CD4-positive, alpha-beta T cell (primary cell): ENCODE measurements at regions not wholly inside any gene's neighbourhood (a gene's known extent, or its start where the extent isn't known, plus 50 kb on each side); places are given as distances from the start of the nearest gene placed in this dataset.

Experiments used
- ATAC-seq: fragments of 200-7000 bp; cut with Tn5 transposase; one replicate; pipeline ENCODE4 v1.10.0; 2022; ENCODE audit warnings: mild to moderate bottlenecking; ENCODE audit not compliant: poor library complexity
- CTCF ChIA-PET: fragments of 350-600 bp; sonication (Branson Sonifier 250); formaldehyde crosslinking; loops from one replicate; lab custom pipeline; 2021; ENCODE audit warnings: antibody characterized with exemption, inconsistent platforms; lab: Charles Lee
- POLR2A ChIA-PET: fragments of 350-600 bp; sonication (Branson Sonifier 250); formaldehyde crosslinking; loops from one replicate; lab custom pipeline; 2021; ENCODE audit warnings: antibody characterized with exemption, inconsistent platforms; lab: Charles Lee
- DNase-seq, 14 experiments: peaks; one replicate each; pipeline ENCODE4 v3.0.0-alpha.2; 2013 to 2020; ENCODE audit warnings: mixed read lengths in 2 of 14
- H3K27ac ChIP-seq, 2 donors: one replicate each; pipeline versions ENCODE4 v1.5.1 to v1.7.0; 2013; ENCODE audit warnings: low read length in 2 of 2, low read depth in 1 of 2, mild to moderate bottlenecking in 1 of 2
- H3K27me3 ChIP-seq, 2 experiments: 1 replicate in 1 of 2; 2 replicates in 1 of 2; pipeline versions ENCODE4 v1.6.1 to v1.7.0; 2013; ENCODE audit warnings: low read length in 2 of 2, control low read depth in 1 of 2, mild to moderate bottlenecking in 1 of 2, moderate library complexity in 1 of 2; ENCODE audit not compliant: insufficient read depth in 2 of 2, control insufficient read depth in 1 of 2
- H3K36me3 ChIP-seq: one replicate; pipeline ENCODE4 v1.6.1; 2013; ENCODE audit warnings: low read length, control low read depth; ENCODE audit not compliant: insufficient read depth
- H3K4me1 ChIP-seq: one replicate; pipeline ENCODE4 v1.6.1; 2013; ENCODE audit warnings: low read length, control low read depth; ENCODE audit not compliant: insufficient read depth
- H3K4me3 ChIP-seq: one replicate; pipeline ENCODE4 v1.5.1; 2013; ENCODE audit warnings: mild to moderate bottlenecking, low read length, moderate library complexity
- H3K9me3 ChIP-seq, 2 experiments: 1 replicate in 1 of 2; 2 replicates in 1 of 2; pipeline versions ENCODE4 v1.6.1 to v1.7.0; 2013; ENCODE audit warnings: low read length in 2 of 2, mild to moderate bottlenecking in 2 of 2, control low read depth in 1 of 2, moderate library complexity in 1 of 2; ENCODE audit not compliant: control insufficient read depth in 1 of 2, insufficient read depth in 1 of 2
- H3K27ac Mint-ChIP-seq: one replicate; pipeline ENCODE4 v1.8.0; 2020; ENCODE audit warnings: mixed read lengths
- H3K27me3 Mint-ChIP-seq: one replicate; pipeline ENCODE4 v1.8.0; 2021; ENCODE audit warnings: mixed read lengths
- H3K36me3 Mint-ChIP-seq: one replicate; pipeline ENCODE4 v1.8.0; 2021; ENCODE audit warnings: low read depth, mixed read lengths
- H3K4me1 Mint-ChIP-seq: one replicate; pipeline ENCODE4 v1.8.0; 2021; ENCODE audit warnings: low read depth, mixed read lengths
- H3K4me3 Mint-ChIP-seq: one replicate; pipeline ENCODE4 v1.8.0; 2020; ENCODE audit warnings: mild to moderate bottlenecking, mixed read lengths
- H3K9me3 Mint-ChIP-seq: one replicate; pipeline ENCODE4 v1.8.0; 2020; ENCODE audit warnings: mixed read lengths
- intact Hi-C, 2 experiments: fragments of 100-400 bp; cut with DNase I in 1 of 2; cut with micrococcal nuclease in 1 of 2; formaldehyde crosslinking; loops; one replicate each; pipeline versions ENCODE4 v1.15.1 to v1.9.0; 2023 to 2025; cut with DNase I, micrococcal nuclease
- TF ChIP-seq, protein P1 (sequence below): fragments of 200-600 bp; IDR thresholded peaks from one replicate; pipeline ENCODE4 v1.8.0; 2022; ENCODE audit warnings: antibody characterized with exemption, mild to moderate bottlenecking

DNA sequence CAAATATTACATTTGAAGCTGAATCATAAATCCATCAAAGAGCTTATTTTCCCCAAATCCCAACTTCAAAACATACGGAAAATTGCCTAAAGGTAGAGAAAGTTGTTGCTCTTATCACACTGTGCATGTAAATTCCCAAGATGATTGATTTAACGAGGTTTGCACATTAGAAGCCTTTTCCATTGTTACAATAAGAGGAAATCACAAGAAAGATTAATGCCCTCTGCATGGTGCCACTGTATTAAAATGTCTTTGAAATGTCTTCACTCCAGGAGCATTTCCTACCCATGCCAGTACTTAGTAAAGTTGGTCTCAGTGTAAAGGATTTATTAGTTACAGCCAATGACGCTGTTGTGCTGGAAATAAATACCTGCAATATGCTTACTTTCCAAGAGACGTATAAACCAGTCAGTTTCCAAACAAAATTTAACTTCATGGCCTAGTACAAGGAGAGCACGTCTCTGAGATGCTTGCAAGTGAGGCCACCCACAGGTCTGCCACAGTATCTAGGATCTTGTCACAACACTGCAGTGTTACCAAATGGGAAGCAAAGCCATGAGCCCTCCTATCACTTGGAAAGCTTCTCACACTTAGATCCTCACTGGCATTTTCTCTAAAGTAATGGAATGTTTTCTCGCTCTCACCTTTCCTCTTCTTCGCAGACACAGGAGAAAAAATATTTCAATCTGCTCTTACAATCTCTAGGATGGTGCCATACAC is 112.4 kb downstream of the CETN3 start:
- Mint-ChIP-seq H3K27ac (no peak overlapping the region), H3K27me3 (peaks cover 16% of the 10 kb centered on the region), H3K36me3 (no peaks in the 10 kb centered on the region), H3K4me1 (no peaks in the 10 kb centered on the region), H3K4me3 (no peak overlapping the region), H3K9me3 (no peaks in the 10 kb centered on the region)
- ATAC-seq (no peak), DNase-seq (no peak)
- ChIA-PET POLR2A (no interaction called here), CTCF (no interaction called here)
- Histone ChIP-seq H3K4me3 (no peak overlapping the region), H3K27ac (no peak overlapping the region), H3K27me3 (no peaks in the 10 kb centered on the region), H3K36me3 (no peaks in the 10 kb centered on the region), H3K9me3 (no peaks in the 10 kb centered on the region), H3K4me1 (no peaks in the 10 kb centered on the region)
- TF ChIP-seq, protein P1, sequence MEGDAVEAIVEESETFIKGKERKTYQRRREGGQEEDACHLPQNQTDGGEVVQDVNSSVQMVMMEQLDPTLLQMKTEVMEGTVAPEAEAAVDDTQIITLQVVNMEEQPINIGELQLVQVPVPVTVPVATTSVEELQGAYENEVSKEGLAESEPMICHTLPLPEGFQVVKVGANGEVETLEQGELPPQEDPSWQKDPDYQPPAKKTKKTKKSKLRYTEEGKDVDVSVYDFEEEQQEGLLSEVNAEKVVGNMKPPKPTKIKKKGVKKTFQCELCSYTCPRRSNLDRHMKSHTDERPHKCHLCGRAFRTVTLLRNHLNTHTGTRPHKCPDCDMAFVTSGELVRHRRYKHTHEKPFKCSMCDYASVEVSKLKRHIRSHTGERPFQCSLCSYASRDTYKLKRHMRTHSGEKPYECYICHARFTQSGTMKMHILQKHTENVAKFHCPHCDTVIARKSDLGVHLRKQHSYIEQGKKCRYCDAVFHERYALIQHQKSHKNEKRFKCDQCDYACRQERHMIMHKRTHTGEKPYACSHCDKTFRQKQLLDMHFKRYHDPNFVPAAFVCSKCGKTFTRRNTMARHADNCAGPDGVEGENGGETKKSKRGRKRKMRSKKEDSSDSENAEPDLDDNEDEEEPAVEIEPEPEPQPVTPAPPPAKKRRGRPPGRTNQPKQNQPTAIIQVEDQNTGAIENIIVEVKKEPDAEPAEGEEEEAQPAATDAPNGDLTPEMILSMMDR: no peak
- intact Hi-C loops: no loop called here

DNA sequence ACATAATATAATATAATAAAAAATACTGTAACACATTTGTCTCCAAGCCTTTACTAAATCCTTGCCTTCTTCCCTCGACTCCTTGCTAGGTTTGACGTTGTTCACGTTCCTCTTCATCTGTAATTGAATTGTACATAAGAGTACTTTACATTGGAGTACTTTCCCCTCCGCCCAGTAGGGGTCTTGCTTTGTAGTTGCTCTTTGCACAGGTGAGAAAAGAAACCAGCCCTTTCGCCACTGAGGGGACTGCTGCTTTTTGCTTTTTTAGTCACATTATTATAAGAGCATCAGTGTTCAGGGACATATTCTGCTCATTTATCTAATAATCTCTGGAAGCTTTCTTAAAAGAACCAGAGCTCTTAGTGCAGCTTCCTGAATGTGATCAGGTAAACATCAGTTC is 115.0 kb downstream of the CETN3 start:
- intact Hi-C loops: no loop called here
- Histone ChIP-seq H3K4me1 (no peaks in the 10 kb centered on the region), H3K9me3 (no peaks in the 10 kb centered on the region), H3K36me3 (no peaks in the 10 kb centered on the region), H3K27ac (no peak overlapping the region), H3K4me3 (no peak overlapping the region), H3K27me3 (no peaks in the 10 kb centered on the region)
- no peak for ATAC-seq
- no peak for DNase-seq
- TF ChIP-seq, protein P1: no peak
- CTCF ChIA-PET: no interaction called here
- Mint-ChIP-seq H3K27me3 (peaks cover 10% of the 10 kb centered on the region), H3K4me3 (no peak overlapping the region), H3K36me3 (no peaks in the 10 kb centered on the region), H3K9me3 (no peaks in the 10 kb centered on the region), H3K4me1 (no peaks in the 10 kb centered on the region), H3K27ac (no peak overlapping the region)
- POLR2A ChIA-PET: no interaction called here

DNA sequence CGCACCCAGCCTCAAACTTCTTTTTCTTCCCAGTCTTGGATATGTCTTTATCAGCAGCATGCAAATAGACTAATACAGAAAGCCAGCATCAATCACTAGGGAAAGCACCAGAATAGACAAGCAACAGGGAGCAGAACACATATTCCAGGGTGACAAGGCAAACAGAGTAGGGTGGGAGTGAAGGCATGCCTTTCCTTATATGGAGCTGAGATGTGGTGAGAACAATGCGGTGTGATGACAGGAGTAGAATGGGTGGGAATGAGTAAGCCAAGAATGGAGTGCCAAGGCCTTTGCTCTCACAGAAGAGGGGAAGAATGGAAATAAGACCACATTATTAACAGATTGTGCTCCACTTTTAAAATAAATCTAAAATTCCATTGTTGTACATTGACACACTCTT is 115.6 kb downstream of the CETN3 start:
- H3K4me3 ChIP-seq: no peak overlapping the region
- DNase-seq: no peak
- no peaks in the 10 kb centered on the region for H3K36me3 Mint-ChIP-seq
- no peaks in the 10 kb centered on the region for H3K36me3 ChIP-seq
- no peaks in the 10 kb centered on the region for H3K9me3 ChIP-seq
- peaks cover 10% of the 10 kb centered on the region for H3K27me3 Mint-ChIP-seq
- no peaks in the 10 kb centered on the region for H3K27me3 ChIP-seq
- H3K4me3 Mint-ChIP-seq: no peak overlapping the region
- no peak overlapping the region for H3K27ac ChIP-seq
- H3K27ac Mint-ChIP-seq: no peak overlapping the region
- no peaks in the 10 kb centered on the region for H3K9me3 Mint-ChIP-seq
- intact Hi-C loops: no loop called here
- TF ChIP-seq, protein P1: no peak
- no peaks in the 10 kb centered on the region for H3K4me1 ChIP-seq
- ATAC-seq: no peak
- H3K4me1 Mint-ChIP-seq: no peaks in the 10 kb centered on the region
- ChIA-PET CTCF (no interaction called here), POLR2A (no interaction called here)
